Fibroblast of lung (primary cell): ENCODE measurements at regions not wholly inside any gene's neighbourhood (a gene's known extent, or its start where the extent isn't known, plus 50 kb on each side); places are given as distances from the start of the nearest gene placed in this dataset.
"Not testable (repeated sequence)": the region's sequence is repeated elsewhere in the genome, so short reads cannot be mapped to it uniquely, and the experiment has no call there.

Source experiments
- DNase-seq, 2 donors: peaks; one replicate each; pipeline versions ENCODE4 v3.0.0 to v3.0.0-alpha.2; 2010; ENCODE audit warnings: low read depth in 2 of 2
- H2AFZ ChIP-seq: 2 replicates; pipeline ENCODE4 v1.5.1; 2012; ENCODE audit warnings: low read length, control low read depth, inconsistent platforms
- H3K27ac ChIP-seq: 2 replicates; pipeline ENCODE4 v1.5.1; 2011; ENCODE audit warnings: low read length, control low read depth; ENCODE audit not compliant: insufficient read depth
- H3K27me3 ChIP-seq: 2 replicates; pipeline ENCODE4 v1.5.1; 2011; ENCODE audit warnings: mild to moderate bottlenecking, low read length; ENCODE audit not compliant: control insufficient read depth, insufficient read depth
- H3K36me3 ChIP-seq: 2 replicates; pipeline ENCODE4 v1.5.1; 2011; ENCODE audit warnings: low read length; ENCODE audit not compliant: control insufficient read depth, insufficient read depth
- H3K4me1 ChIP-seq: 2 replicates; pipeline ENCODE4 v1.5.1; 2011; ENCODE audit warnings: low read length; ENCODE audit not compliant: control insufficient read depth, insufficient read depth; ENCODE audit errors: extremely low read depth
- H3K4me2 ChIP-seq: 2 replicates; pipeline ENCODE4 v1.5.1; 2011; ENCODE audit warnings: low read length, control low read depth; ENCODE audit not compliant: insufficient read depth; ENCODE audit errors: extremely low read depth
- H3K4me3 ChIP-seq, 4 experiments: fragments of 200-600 bp in 1 of 4; sonication (generic) in 1 of 4; replicated peaks in 1 of 4; 2 replicates each; pipeline ENCODE4 v1.5.1; 2011 to 2016; ENCODE audit warnings: low read length in 4 of 4, low read depth in 3 of 4, mild to moderate bottlenecking in 3 of 4, control low read depth in 2 of 4, inconsistent platforms in 1 of 4, mixed read lengths in 1 of 4; ENCODE audit not compliant: insufficient read depth in 1 of 4; ENCODE audit errors: control extremely low read depth in 1 of 4
- H3K79me2 ChIP-seq: 2 replicates; pipeline ENCODE4 v1.5.1; 2012; ENCODE audit warnings: mild to moderate bottlenecking, low read length, inconsistent platforms; ENCODE audit not compliant: control insufficient read depth, insufficient read depth
- H3K9ac ChIP-seq: 2 replicates; pipeline ENCODE4 v1.5.1; 2011; ENCODE audit warnings: mild to moderate bottlenecking, low read length, control low read depth; ENCODE audit not compliant: insufficient read depth
- H3K9me3 ChIP-seq: 2 replicates; pipeline ENCODE4 v1.5.1; 2012; ENCODE audit warnings: low read depth, low read length; ENCODE audit not compliant: control insufficient read depth, insufficient read depth
- H4K20me1 ChIP-seq: 2 replicates; pipeline ENCODE4 v1.5.1; 2011; ENCODE audit warnings: low read length; ENCODE audit not compliant: control insufficient read depth, insufficient read depth; ENCODE audit errors: extremely low read depth
- CTCF ChIP-seq, 2 donors: IDR thresholded peaks in 1 of 2; conservative IDR thresholded peaks in 1 of 2; 1 replicate in 1 of 2; 2 replicates in 1 of 2; pipeline ENCODE4 v1.5.1; 2011 to 2012; ENCODE audit warnings: low read length in 2 of 2, control low read depth in 1 of 2, inconsistent platforms in 1 of 2, low read depth in 1 of 2, mild to moderate bottlenecking in 1 of 2
- EZH2 ChIP-seq: IDR thresholded peaks from 2 replicates; pipeline ENCODE4 v1.5.1; 2012; ENCODE audit warnings: low read length, control low read depth, mild to moderate bottlenecking; ENCODE audit errors: missing control alignments

- Histone ChIP-seq H2AFZ (no peak overlapping the region), H3K4me3 (no peak overlapping the region), H3K4me2 (no peak overlapping the region), H4K20me1 (no peaks in the 10 kb centered on the region), H3K79me2 (no peaks in the 10 kb centered on the region), H3K27me3 (no peaks in the 10 kb centered on the region), H3K9ac (no peak overlapping the region), H3K27ac (no peak overlapping the region), H3K4me1 (no peaks in the 10 kb centered on the region), H3K36me3 (no peaks in the 10 kb centered on the region), H3K9me3 (no peaks in the 10 kb centered on the region)
- peak in 1 of 2 donors; percentile 57 for DNase-seq
- no peak for TF ChIP-seq CTCF (conservative IDR thresholded peaks at IDR 0.05 in 1 of 2, IDR thresholded peaks at IDR 0.05 in 1 of 2; ENCODE audit: low read depth in 1 of 2, low read length in 2 of 2)
- TF ChIP-seq EZH2, result no peak
Observed at GRCh38 chr12:58671196-58671595, 249.1 kb downstream of the LRIG3 start.

- no peak for DNase-seq
- no peaks in the 10 kb centered on the region for H3K9me3 ChIP-seq
- no peak overlapping the region for H3K4me3 ChIP-seq
- H3K79me2 ChIP-seq, result no peaks in the 10 kb centered on the region
- H3K4me1 ChIP-seq, result no peaks in the 10 kb centered on the region
- no peak overlapping the region for H3K27ac ChIP-seq
- no peak for TF ChIP-seq EZH2
- no peak for TF ChIP-seq CTCF (conservative IDR thresholded peaks at IDR 0.05 in 1 of 2, IDR thresholded peaks at IDR 0.05 in 1 of 2; ENCODE audit: low read depth in 1 of 2, low read length in 2 of 2)
- no peaks in the 10 kb centered on the region for H3K36me3 ChIP-seq
- no peaks in the 10 kb centered on the region for H3K27me3 ChIP-seq
- H3K9ac ChIP-seq, result no peak overlapping the region
- no peaks in the 10 kb centered on the region for H4K20me1 ChIP-seq
- H3K4me2 ChIP-seq, result no peak overlapping the region
- H2AFZ ChIP-seq, result no peak overlapping the region
Observed at GRCh38 chr12:58673021-58673420, 247.3 kb downstream of the LRIG3 start.

DNA sequence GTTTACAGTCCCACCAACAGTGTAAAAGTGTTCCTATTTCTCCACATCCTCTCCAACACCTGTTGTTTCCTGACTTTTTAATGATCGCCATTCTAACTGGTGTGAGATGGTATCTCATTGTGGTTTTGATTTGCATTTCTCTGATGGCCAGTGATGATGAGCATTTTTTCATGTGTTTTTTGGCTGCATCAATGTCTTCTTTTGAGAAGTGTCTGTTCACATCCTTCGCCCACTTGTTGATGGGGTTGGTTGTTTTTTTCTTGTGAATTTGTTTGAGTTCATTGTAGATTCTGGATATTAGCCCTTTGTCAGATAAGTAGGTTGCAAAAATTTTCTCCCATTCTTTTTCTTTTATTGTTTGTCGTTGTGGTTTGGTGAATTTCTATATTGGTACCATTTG, 242.5 kb downstream of the LRIG3 start:
- DNase-seq, H3K4me2 ChIP-seq, H3K9ac ChIP-seq, H3K27ac ChIP-seq, H3K4me1 ChIP-seq, H3K9me3 ChIP-seq, H4K20me1 ChIP-seq, H3K79me2 ChIP-seq, H2AFZ ChIP-seq, H3K27me3 ChIP-seq, H3K36me3 ChIP-seq, H3K4me3 ChIP-seq: not testable (repeated sequence)
